Esophagus squamous epithelium (tissue), 5 donors: ENCODE measurements at regions not wholly inside any gene's neighbourhood (a gene's known extent, or its start where the extent isn't known, plus 50 kb on each side); places are given as distances from the start of the nearest gene placed in this dataset.
"Not testable (repeated sequence)": the region's sequence is repeated elsewhere in the genome, so short reads cannot be mapped to it uniquely, and the experiment has no call there.

Source experiments
- DNase-seq: peaks from one replicate; lab custom pipeline; 2025; lab: John Stamatoyannopoulos, UW
- H3K27ac ChIP-seq, 4 donors: fragments of 200-600 bp; sonication (generic); one replicate each; pipeline ENCODE4 v1.5.1; 2016 to 2019; ENCODE audit warnings: mild to moderate bottlenecking in 1 of 4
- H3K27me3 ChIP-seq, 4 donors: fragments of 200-600 bp; sonication (generic); 1 replicate in 3 of 4; 2 replicates in 1 of 4; pipeline versions ENCODE4 v1.5.1 to v1.6.0; 2017 to 2021; ENCODE audit warnings: antibody characterized with exemption in 1 of 4
- H3K36me3 ChIP-seq, 3 donors: fragments of 200-600 bp; sonication (generic); one replicate each; pipeline ENCODE4 v1.5.1; 2016 to 2019
- H3K4me1 ChIP-seq, 3 donors: fragments of 200-600 bp; sonication (generic); one replicate each; pipeline ENCODE4 v1.5.1; 2017 to 2019
- H3K4me3 ChIP-seq, 4 donors: fragments of 200-600 bp; sonication (generic); 1 replicate in 3 of 4; 2 replicates in 1 of 4; pipeline ENCODE4 v1.5.1; 2016 to 2019; ENCODE audit warnings: mild to moderate bottlenecking in 2 of 4, moderate library complexity in 1 of 4
- H3K9me3 ChIP-seq, 3 donors: fragments of 200-600 bp; sonication (generic); one replicate each; pipeline ENCODE4 v1.5.1; 2016 to 2019
- CTCF ChIP-seq, 6 experiments: fragments of 450-650 bp in 4 of 6; fragments of 200-600 bp in 2 of 6; sonication (generic) in 2 of 6; IDR thresholded peaks; one replicate each; pipeline ENCODE4 v1.5.1; 2016 to 2019; ENCODE audit warnings: antibody characterized with exemption in 6 of 6, mild to moderate bottlenecking in 4 of 6, moderate library complexity in 4 of 6
- POLR2A ChIP-seq, 4 donors: fragments of 450-650 bp; IDR thresholded peaks; one replicate each; pipeline ENCODE4 v1.6.1; 2017; ENCODE audit warnings: antibody characterized with exemption in 4 of 4, mild to moderate bottlenecking in 4 of 4, moderate library complexity in 3 of 4
- WGBS, 2 donors: methylation state at CpG; one replicate each; pipeline ENCODE4 v1.1.5; 2018; 5-methylcytosine and 5-hydroxymethylcytosine counted together
- intact Hi-C: fragments of 100-400 bp; cut with DNase I; formaldehyde crosslinking; loops from one replicate; pipeline ENCODE4 v1.15.0; 2022
- donor health status: DM: yes; HTN: yes; CAD: no.

GRCh38 chr2:97348841-97349240 lies 235.9 kb downstream of the ANKRD36 start:
- no peak overlapping the region for H3K27ac ChIP-seq
- no peaks in the 10 kb centered on the region for H3K9me3 ChIP-seq
- WGBS, 2 donors, result 40 to 58% methylated on average over 1 of the region's 1 CpG
- DNase-seq, result no peak
- intact Hi-C loops, result no loop called here
- peaks cover 0 to 44% (median 0%) of the 10 kb centered on the region in 4 donors for H3K27me3 ChIP-seq
- no peaks in the 10 kb centered on the region for H3K4me1 ChIP-seq
- H3K36me3 ChIP-seq, result no peaks in the 10 kb centered on the region
- TF ChIP-seq CTCF (IDR thresholded peaks at IDR 0.05) (no peak), POLR2A (IDR thresholded peaks at IDR 0.05) (no peak)
- no peak overlapping the region for H3K4me3 ChIP-seq

DNA sequence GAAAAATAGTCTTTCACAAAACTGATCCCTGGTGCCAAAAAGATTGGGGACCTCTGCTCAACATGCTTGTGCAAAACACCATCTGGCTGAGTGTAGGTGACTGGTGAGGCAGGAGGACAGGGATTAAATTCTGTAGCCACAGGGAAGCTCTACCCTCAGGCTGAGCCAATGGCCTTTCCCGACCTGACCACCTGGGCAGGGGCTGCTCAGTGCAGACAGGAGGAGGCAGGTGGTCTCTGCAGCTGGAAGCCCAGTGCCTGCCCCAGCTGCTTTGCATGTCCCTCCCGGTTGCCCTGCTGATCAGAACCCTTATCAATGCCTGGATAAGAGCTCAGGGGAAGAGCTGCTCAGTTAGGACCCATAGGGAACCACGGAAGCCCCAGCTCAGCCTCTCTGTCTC lies 235.3 kb downstream of the ANKRD36 start:
- intact Hi-C loops, result no loop called here
- 20 to 60% methylated on average over 1 of the region's 3 CpGs for WGBS, 2 donors
- no peaks in the 10 kb centered on the region for H3K4me1 ChIP-seq
- H3K36me3 ChIP-seq, result no peaks in the 10 kb centered on the region
- TF ChIP-seq POLR2A (IDR thresholded peaks at IDR 0.05) (no peak), CTCF (IDR thresholded peaks at IDR 0.05) (no peak)
- peaks cover 0 to 39% (median 0%) of the 10 kb centered on the region in 4 donors for H3K27me3 ChIP-seq
- no peak overlapping the region for H3K4me3 ChIP-seq
- no peak overlapping the region for H3K27ac ChIP-seq
- H3K9me3 ChIP-seq, result no peaks in the 10 kb centered on the region
- no peak for DNase-seq

GRCh38 chr2:97344937-97345336 lies 232.0 kb downstream of the ANKRD36 start:
- H3K27me3 ChIP-seq, result peaks cover 0 to 11% (median 0%) of the 10 kb centered on the region in 4 donors
- DNase-seq, H3K4me1 ChIP-seq, H3K9me3 ChIP-seq, intact Hi-C loops, H3K27ac ChIP-seq, H3K4me3 ChIP-seq, H3K36me3 ChIP-seq: not testable (repeated sequence)
- no CpG with 5 or more reads among the region's 4 CpGs for WGBS, 2 donors

DNA sequence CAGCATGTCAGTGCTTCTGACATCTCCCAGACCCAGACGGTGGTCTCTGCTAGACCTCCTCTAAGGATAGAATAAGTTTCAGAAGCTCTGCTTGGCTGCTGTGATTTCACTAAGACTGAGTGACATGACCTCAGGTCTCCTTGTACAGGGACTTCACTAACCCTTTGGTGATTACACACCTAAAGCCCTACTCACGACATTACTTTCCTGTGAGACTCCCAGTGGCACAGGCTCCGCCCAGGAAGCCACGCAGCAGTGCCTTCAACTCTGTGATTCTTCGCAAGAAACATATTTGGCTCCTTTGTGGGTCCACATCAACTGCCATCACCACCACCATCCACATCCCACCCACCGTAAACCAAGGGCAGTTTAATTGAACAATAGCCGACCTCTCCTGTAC lies 220.7 kb downstream of the ANKRD36 start:
- DNase-seq, H3K9me3 ChIP-seq, H3K27ac ChIP-seq, H3K36me3 ChIP-seq, H3K4me3 ChIP-seq, intact Hi-C loops, H3K27me3 ChIP-seq, H3K4me1 ChIP-seq: not testable (repeated sequence)
- WGBS, 2 donors, result no CpG with 5 or more reads among the region's 7 CpGs

- H3K36me3 ChIP-seq, H3K4me3 ChIP-seq, H3K27me3 ChIP-seq, DNase-seq, intact Hi-C loops, H3K9me3 ChIP-seq, H3K4me1 ChIP-seq, H3K27ac ChIP-seq: not testable (repeated sequence)
- WGBS, 2 donors, result no CpG with 5 or more reads among the region's 4 CpGs
These were observed 219.2 kb downstream of the ANKRD36 start for GRCh38 chr2:97332184-97332583.

DNA sequence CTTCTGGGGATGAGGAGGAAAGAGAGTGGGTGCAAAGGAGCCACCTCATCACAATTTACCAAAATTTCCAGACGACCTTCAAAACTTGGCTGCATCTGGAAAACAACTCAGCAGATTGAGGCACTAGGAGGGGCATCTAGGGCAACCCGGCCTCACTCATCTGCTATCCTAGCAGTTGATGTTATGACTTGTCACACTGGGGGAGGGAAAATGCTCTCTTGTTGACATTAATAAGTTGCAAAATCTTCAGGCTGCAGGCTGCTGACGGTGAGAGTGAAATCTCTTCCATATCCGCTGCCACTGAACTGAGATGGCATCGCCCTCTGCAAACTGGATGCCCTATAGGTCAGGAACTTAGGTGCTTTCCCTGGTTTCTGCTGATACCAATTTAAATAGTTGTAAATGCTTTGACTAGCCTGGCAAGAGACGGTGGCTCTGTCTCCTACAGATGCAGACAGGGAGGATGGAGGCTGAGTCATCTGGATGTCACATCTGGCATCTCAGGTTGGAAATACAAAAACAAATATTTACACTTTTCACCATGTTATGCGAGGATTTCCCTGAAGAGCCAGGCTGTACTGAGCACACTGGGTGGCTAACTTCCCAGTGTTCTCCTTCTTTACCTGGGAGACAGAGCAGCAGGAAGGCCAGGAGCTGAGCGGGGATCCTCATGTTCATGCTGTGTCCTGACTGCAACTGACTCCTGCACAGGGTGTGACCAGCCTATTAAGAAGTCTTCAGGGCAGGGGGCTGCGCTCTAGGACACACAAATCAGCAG lies 209.2 kb downstream of the ANKRD36 start:
- H3K9me3 ChIP-seq, intact Hi-C loops: not testable (repeated sequence)
- WGBS, 2 donors, result no CpG with 5 or more reads among the region's 9 CpGs

GRCh38 chr2:97315358-97315757 lies 202.4 kb downstream of the ANKRD36 start:
- intact Hi-C loops, H3K27ac ChIP-seq, H3K27me3 ChIP-seq, H3K36me3 ChIP-seq, DNase-seq, H3K4me1 ChIP-seq, H3K4me3 ChIP-seq, H3K9me3 ChIP-seq: not testable (repeated sequence)
- 92% methylated on average over 2 of the region's 4 CpGs; no CpG with 5 or more reads in 1 of the 2 donors for WGBS, 2 donors

More for the DNA sequence above, 209.2 kb downstream of the ANKRD36 start:
- not testable (repeated sequence) for DNase-seq, H3K27me3 ChIP-seq, H3K27ac ChIP-seq, H3K4me3 ChIP-seq, H3K36me3 ChIP-seq, H3K4me1 ChIP-seq

- H3K27me3 ChIP-seq, intact Hi-C loops, H3K4me1 ChIP-seq, H3K27ac ChIP-seq, DNase-seq, H3K36me3 ChIP-seq, H3K9me3 ChIP-seq, H3K4me3 ChIP-seq: not testable (repeated sequence)
- no CpG with 5 or more reads among the region's 3 CpGs for WGBS, 2 donors
These were observed 199.5 kb downstream of the ANKRD36 start for GRCh38 chr2:97312426-97312825.

GRCh38 chr2:97305426-97305825 lies 192.5 kb downstream of the ANKRD36 start:
- intact Hi-C loops, H3K9me3 ChIP-seq, H3K36me3 ChIP-seq, DNase-seq, H3K4me3 ChIP-seq, H3K27me3 ChIP-seq, H3K4me1 ChIP-seq, H3K27ac ChIP-seq: not testable (repeated sequence)
- WGBS, 2 donors, result no CpG with 5 or more reads among the region's 5 CpGs

DNA sequence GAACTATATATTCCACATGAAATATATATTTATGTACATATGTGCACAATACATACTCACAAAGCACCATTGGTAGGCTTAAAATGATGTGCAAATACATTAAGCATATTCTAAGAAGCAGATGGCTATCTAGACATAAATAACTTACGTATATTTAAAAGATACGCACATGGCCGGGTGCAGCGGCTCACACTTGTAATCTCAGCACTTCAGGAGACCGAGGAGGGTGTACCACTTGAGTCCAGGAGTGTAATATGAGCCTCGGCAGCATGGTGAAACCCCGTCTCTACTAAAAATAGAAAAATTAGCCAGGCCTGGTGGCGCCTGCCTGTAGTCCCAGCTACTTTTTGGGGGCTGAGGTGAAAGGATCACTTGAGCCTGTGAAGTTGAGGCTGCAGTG lies 189.9 kb downstream of the ANKRD36 start:
- H3K4me1 ChIP-seq, H3K27ac ChIP-seq, DNase-seq, H3K36me3 ChIP-seq, H3K9me3 ChIP-seq, intact Hi-C loops, H3K4me3 ChIP-seq, H3K27me3 ChIP-seq: not testable (repeated sequence)
- WGBS, 2 donors, result 87% methylated on average over 5 of the region's 8 CpGs; no CpG with 5 or more reads in 1 of the 2 donors

DNA sequence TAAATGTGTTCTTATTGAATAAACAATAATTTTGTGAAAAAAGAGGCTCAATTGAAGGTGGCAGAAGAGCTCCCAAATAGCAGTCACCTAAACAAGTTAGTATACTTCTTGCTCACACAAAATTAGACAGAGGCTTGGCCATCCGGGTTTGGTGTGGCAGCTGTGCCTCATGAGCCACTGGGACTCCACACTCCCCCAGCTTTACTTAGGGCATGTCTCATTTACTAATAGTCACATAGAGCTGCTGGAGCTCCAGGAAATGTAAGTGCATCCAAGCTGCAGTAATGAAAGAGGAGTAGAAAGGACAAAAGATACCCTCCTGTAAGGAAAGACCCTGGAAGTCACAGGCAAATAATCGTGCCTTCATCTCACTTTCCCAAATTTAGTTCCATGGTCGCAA lies 188.8 kb downstream of the ANKRD36 start:
- WGBS, 2 donors, result no CpG with 5 or more reads among the region's 3 CpGs
- H3K4me1 ChIP-seq, DNase-seq, H3K36me3 ChIP-seq, H3K9me3 ChIP-seq, H3K27ac ChIP-seq, intact Hi-C loops, H3K27me3 ChIP-seq, H3K4me3 ChIP-seq: not testable (repeated sequence)
